ENCODE measurements at regions not wholly inside any gene's neighbourhood (a gene's known extent, or its start where the extent isn't known, plus 50 kb on each side); places are given as distances from the start of the nearest gene placed in this dataset.

- TF ChIP-seq CTCF (IDR thresholded peaks at IDR 0.05) (no peak), POLR2AphosphoS5 (IDR thresholded peaks at IDR 0.05) (no peak), POLR2A (IDR thresholded peaks at IDR 0.05) (no peak)
These were observed 50.1 kb upstream of the BASP1 start for GRCh38 chr5:17167171-17167891.

Measured in prostate gland (tissue), 2 donors.